ENCODE measurements at regions not wholly inside any gene's neighbourhood (a gene's known extent, or its start where the extent isn't known, plus 50 kb on each side); places are given as distances from the start of the nearest gene placed in this dataset.

GRCh38 chr5:113869611-113870010 is 356.1 kb downstream of the YTHDC2 start:
- no peak for DNase-seq
- TF ChIP-seq GATA1 (IDR thresholded peaks at IDR 0.05; ENCODE audit: low read depth, low read length) (no peak), POLR2A (IDR thresholded peaks at IDR 0.05; ENCODE audit: low read length) (no peak)

GRCh38 chr5:113871972-113872371 is 358.5 kb downstream of the YTHDC2 start:
- TF ChIP-seq POLR2A (IDR thresholded peaks at IDR 0.05; ENCODE audit: low read length) (no peak), GATA1 (IDR thresholded peaks at IDR 0.05; ENCODE audit: low read depth, low read length) (no peak)
- DNase-seq: no peak

GRCh38 chr5:113875096-113875495 is 361.6 kb downstream of the YTHDC2 start:
- no peak for TF ChIP-seq GATA1 (IDR thresholded peaks at IDR 0.05; ENCODE audit: low read depth, low read length)
- TF ChIP-seq POLR2A (IDR thresholded peaks at IDR 0.05; ENCODE audit: low read length): no peak
- DNase-seq: no peak

- TF ChIP-seq GATA1 (IDR thresholded peaks at IDR 0.05; ENCODE audit: low read depth, low read length) (no peak), POLR2A (IDR thresholded peaks at IDR 0.05; ENCODE audit: low read length) (no peak)
These were observed 378.0 kb downstream of the YTHDC2 start for GRCh38 chr5:113891491-113891890.

GRCh38 chr5:113896789-113897188 is 383.3 kb downstream of the YTHDC2 start:
- TF ChIP-seq GATA1 (IDR thresholded peaks at IDR 0.05; ENCODE audit: low read depth, low read length): no peak
- no peak for TF ChIP-seq POLR2A (IDR thresholded peaks at IDR 0.05; ENCODE audit: low read length)
- DNase-seq: no peak

More at GRCh38 chr5:113891491-113891890, 378.0 kb downstream of the YTHDC2 start:
- no peak for DNase-seq

- TF ChIP-seq POLR2A (IDR thresholded peaks at IDR 0.05; ENCODE audit: low read length): no peak
- no peak for TF ChIP-seq GATA1 (IDR thresholded peaks at IDR 0.05; ENCODE audit: low read depth, low read length)
- DNase-seq: no peak
These were observed 384.3 kb downstream of the YTHDC2 start for GRCh38 chr5:113897748-113898147.

GRCh38 chr5:113900141-113900540 is 386.6 kb downstream of the YTHDC2 start:
- no peak for DNase-seq
- TF ChIP-seq POLR2A (IDR thresholded peaks at IDR 0.05; ENCODE audit: low read length) (no peak), GATA1 (IDR thresholded peaks at IDR 0.05; ENCODE audit: low read depth, low read length) (no peak)

- no peak for DNase-seq
- no peak for TF ChIP-seq GATA1 (IDR thresholded peaks at IDR 0.05; ENCODE audit: low read depth, low read length)
- TF ChIP-seq POLR2A (IDR thresholded peaks at IDR 0.05; ENCODE audit: low read length): no peak
These were observed 387.3 kb downstream of the YTHDC2 start for GRCh38 chr5:113900816-113901215.

GRCh38 chr5:113901718-113902117 is 388.2 kb downstream of the YTHDC2 start:
- DNase-seq: no peak
- TF ChIP-seq GATA1 (IDR thresholded peaks at IDR 0.05; ENCODE audit: low read depth, low read length) (no peak), POLR2A (IDR thresholded peaks at IDR 0.05; ENCODE audit: low read length) (no peak)

GRCh38 chr5:113902917-113903660 is 389.6 kb downstream of the YTHDC2 start:
- TF ChIP-seq GATA1 (IDR thresholded peaks at IDR 0.05; ENCODE audit: low read depth, low read length) (no peak), POLR2A (IDR thresholded peaks at IDR 0.05; ENCODE audit: low read length) (no peak)

GRCh38 chr5:113909782-113910181 is 396.3 kb downstream of the YTHDC2 start:
- TF ChIP-seq POLR2A (IDR thresholded peaks at IDR 0.05; ENCODE audit: low read length): no peak
- no peak for TF ChIP-seq GATA1 (IDR thresholded peaks at IDR 0.05; ENCODE audit: low read depth, low read length)
- no peak for DNase-seq

More at GRCh38 chr5:113902917-113903660, 389.6 kb downstream of the YTHDC2 start:
- no peak for DNase-seq

- TF ChIP-seq POLR2A (IDR thresholded peaks at IDR 0.05; ENCODE audit: low read length) (no peak), GATA1 (IDR thresholded peaks at IDR 0.05; ENCODE audit: low read depth, low read length) (no peak)
- no peak for DNase-seq
These were observed 404.5 kb downstream of the YTHDC2 start for GRCh38 chr5:113917997-113918396.

GRCh38 chr5:113922343-113922742 is 408.8 kb downstream of the YTHDC2 start:
- no peak for DNase-seq
- no peak for TF ChIP-seq GATA1 (IDR thresholded peaks at IDR 0.05; ENCODE audit: low read depth, low read length)
- TF ChIP-seq POLR2A (IDR thresholded peaks at IDR 0.05; ENCODE audit: low read length): no peak

- DNase-seq: no peak
- TF ChIP-seq GATA1 (IDR thresholded peaks at IDR 0.05; ENCODE audit: low read depth, low read length) (no peak), POLR2A (IDR thresholded peaks at IDR 0.05; ENCODE audit: low read length) (no peak)
These were observed 422.0 kb downstream of the YTHDC2 start for GRCh38 chr5:113935453-113935852.

GRCh38 chr5:113937301-113937700 is 423.8 kb downstream of the YTHDC2 start:
- no peak for DNase-seq
- TF ChIP-seq POLR2A (IDR thresholded peaks at IDR 0.05; ENCODE audit: low read length): no peak
- TF ChIP-seq GATA1 (IDR thresholded peaks at IDR 0.05; ENCODE audit: low read depth, low read length): no peak

Measured in erythroblast (primary cell).